Neural cell (in vitro differentiated cells): ENCODE measurements at regions not wholly inside any gene's neighbourhood (a gene's known extent, or its start where the extent isn't known, plus 50 kb on each side); places are given as distances from the start of the nearest gene placed in this dataset.
"Not testable (repeated sequence)": the region's sequence is repeated elsewhere in the genome, so short reads cannot be mapped to it uniquely, and the experiment has no call there.

Experiments used
- RAD21 ChIP-seq: fragments of 450-650 bp; conservative IDR thresholded peaks from 2 replicates; pipeline ENCODE4 v1.6.1; 2014; ENCODE audit warnings: antibody characterized with exemption, mild to moderate bottlenecking, moderate library complexity
- SMC3 ChIP-seq: fragments of 450-650 bp; conservative IDR thresholded peaks from 2 replicates; pipeline ENCODE4 v1.6.1; 2014; ENCODE audit warnings: antibody characterized with exemption, mild to moderate bottlenecking, moderate library complexity; ENCODE audit not compliant: poor library complexity
- TF ChIP-seq, protein P1 (sequence below): fragments of 450-650 bp; IDR thresholded peaks from 2 replicates; pipeline ENCODE4 v1.5.1; 2014; ENCODE audit warnings: antibody characterized with exemption, mild to moderate bottlenecking, moderate library complexity; ENCODE audit not compliant: poor library complexity, severe bottlenecking

DNA sequence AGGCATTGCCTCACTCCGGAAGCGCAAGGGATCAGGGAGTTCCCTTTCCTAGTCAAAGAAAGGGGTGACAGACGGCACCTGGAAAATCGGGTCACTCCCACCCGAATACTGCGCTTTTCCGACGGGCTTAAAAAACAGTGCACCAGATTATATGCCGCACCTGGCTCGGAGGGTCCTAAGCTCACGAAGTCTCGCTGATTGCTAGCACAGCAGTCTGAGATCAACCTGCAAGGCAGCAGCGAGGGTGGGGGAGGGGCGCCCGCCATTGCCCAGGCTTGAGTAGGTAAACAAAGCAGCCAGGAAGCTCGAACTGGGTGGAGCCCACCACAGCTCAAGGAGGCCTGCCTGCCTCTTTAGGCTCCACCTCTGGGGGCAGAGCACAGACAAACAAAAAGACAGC, 63.7 kb upstream of the CDH2 start:
- TF ChIP-seq SMC3, RAD21: not testable (repeated sequence)
- TF ChIP-seq, protein P1, sequence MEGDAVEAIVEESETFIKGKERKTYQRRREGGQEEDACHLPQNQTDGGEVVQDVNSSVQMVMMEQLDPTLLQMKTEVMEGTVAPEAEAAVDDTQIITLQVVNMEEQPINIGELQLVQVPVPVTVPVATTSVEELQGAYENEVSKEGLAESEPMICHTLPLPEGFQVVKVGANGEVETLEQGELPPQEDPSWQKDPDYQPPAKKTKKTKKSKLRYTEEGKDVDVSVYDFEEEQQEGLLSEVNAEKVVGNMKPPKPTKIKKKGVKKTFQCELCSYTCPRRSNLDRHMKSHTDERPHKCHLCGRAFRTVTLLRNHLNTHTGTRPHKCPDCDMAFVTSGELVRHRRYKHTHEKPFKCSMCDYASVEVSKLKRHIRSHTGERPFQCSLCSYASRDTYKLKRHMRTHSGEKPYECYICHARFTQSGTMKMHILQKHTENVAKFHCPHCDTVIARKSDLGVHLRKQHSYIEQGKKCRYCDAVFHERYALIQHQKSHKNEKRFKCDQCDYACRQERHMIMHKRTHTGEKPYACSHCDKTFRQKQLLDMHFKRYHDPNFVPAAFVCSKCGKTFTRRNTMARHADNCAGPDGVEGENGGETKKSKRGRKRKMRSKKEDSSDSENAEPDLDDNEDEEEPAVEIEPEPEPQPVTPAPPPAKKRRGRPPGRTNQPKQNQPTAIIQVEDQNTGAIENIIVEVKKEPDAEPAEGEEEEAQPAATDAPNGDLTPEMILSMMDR, result not testable (repeated sequence)
